Peyer's patch (tissue), 4 donors: ENCODE measurements at regions not wholly inside any gene's neighbourhood (a gene's known extent, or its start where the extent isn't known, plus 50 kb on each side); places are given as distances from the start of the nearest gene placed in this dataset.

ENCODE experiments used
- DNase-seq, 3 donors: peaks; one replicate each; pipeline ENCODE4 v3.0.0-alpha.2; 2017 to 2019
- H3K27ac ChIP-seq, 4 donors: fragments of 200-600 bp; sonication (generic); one replicate each; pipeline ENCODE4 v1.5.1; 2016 to 2019
- H3K27me3 ChIP-seq, 2 donors: fragments of 200-600 bp; sonication (generic); one replicate each; pipeline ENCODE4 v1.5.1; 2019
- H3K36me3 ChIP-seq, 3 donors: fragments of 200-600 bp; sonication (generic); one replicate each; pipeline ENCODE4 v1.5.1; 2016 to 2019
- H3K4me1 ChIP-seq, 4 donors: fragments of 200-600 bp; sonication (generic); one replicate each; pipeline ENCODE4 v1.5.1; 2016 to 2019
- H3K4me3 ChIP-seq, 4 donors: fragments of 200-600 bp; sonication (generic); 1 replicate in 3 of 4; 2 replicates in 1 of 4; pipeline ENCODE4 v1.5.1; 2016 to 2019; ENCODE audit warnings: mild to moderate bottlenecking in 1 of 4
- H3K9me3 ChIP-seq, 4 donors: fragments of 200-600 bp; sonication (generic); one replicate each; pipeline ENCODE4 v1.5.1; 2016 to 2019; ENCODE audit warnings: mild to moderate bottlenecking in 1 of 4
- POLR2A ChIP-seq, 2 donors: fragments of 450-650 bp; IDR thresholded peaks; one replicate each; pipeline ENCODE4 v1.5.1; 2017; ENCODE audit warnings: antibody characterized with exemption in 2 of 2, mild to moderate bottlenecking in 2 of 2, moderate library complexity in 2 of 2
- TF ChIP-seq, protein P1 (sequence below), 6 experiments: fragments of 450-650 bp in 4 of 6; fragments of 200-600 bp in 2 of 6; sonication (generic) in 1 of 6; IDR thresholded peaks; one replicate each; pipeline ENCODE4 v1.5.1; 2017 to 2019; ENCODE audit warnings: antibody characterized with exemption in 6 of 6, mild to moderate bottlenecking in 3 of 6, moderate library complexity in 1 of 6

DNA sequence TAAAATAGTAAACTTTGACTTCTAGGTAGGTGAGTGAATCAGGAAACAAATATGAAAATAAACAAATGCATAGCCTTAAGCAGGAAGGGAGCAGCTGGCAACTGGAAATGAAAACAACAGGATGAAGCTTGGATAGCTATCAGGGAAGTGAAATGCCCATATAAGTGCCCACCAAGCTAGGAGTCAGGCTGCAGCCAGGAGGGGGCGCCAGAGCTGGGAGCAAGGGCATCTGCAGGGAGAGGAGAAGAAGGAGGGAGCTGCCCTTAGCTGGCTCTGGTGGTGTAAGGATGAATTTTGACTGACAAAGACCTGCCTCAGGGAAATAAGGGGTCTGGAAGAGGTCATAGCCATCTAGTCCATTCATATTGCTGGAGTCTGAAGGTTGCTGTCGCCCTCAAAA is 298.3 kb downstream of the TDRD15 start:
- H3K9me3 ChIP-seq, result no peaks in the 10 kb centered on the region
- no peaks in the 10 kb centered on the region for H3K4me1 ChIP-seq
- no peak for TF ChIP-seq POLR2A (IDR thresholded peaks at IDR 0.05)
- TF ChIP-seq, protein P1, sequence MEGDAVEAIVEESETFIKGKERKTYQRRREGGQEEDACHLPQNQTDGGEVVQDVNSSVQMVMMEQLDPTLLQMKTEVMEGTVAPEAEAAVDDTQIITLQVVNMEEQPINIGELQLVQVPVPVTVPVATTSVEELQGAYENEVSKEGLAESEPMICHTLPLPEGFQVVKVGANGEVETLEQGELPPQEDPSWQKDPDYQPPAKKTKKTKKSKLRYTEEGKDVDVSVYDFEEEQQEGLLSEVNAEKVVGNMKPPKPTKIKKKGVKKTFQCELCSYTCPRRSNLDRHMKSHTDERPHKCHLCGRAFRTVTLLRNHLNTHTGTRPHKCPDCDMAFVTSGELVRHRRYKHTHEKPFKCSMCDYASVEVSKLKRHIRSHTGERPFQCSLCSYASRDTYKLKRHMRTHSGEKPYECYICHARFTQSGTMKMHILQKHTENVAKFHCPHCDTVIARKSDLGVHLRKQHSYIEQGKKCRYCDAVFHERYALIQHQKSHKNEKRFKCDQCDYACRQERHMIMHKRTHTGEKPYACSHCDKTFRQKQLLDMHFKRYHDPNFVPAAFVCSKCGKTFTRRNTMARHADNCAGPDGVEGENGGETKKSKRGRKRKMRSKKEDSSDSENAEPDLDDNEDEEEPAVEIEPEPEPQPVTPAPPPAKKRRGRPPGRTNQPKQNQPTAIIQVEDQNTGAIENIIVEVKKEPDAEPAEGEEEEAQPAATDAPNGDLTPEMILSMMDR (IDR thresholded peaks at IDR 0.05), result no peak
- H3K36me3 ChIP-seq, result no peaks in the 10 kb centered on the region
- no peaks in the 10 kb centered on the region for H3K27me3 ChIP-seq
- H3K27ac ChIP-seq, result no peak overlapping the region
- no peak overlapping the region for H3K4me3 ChIP-seq
- DNase-seq, result no peak

DNA sequence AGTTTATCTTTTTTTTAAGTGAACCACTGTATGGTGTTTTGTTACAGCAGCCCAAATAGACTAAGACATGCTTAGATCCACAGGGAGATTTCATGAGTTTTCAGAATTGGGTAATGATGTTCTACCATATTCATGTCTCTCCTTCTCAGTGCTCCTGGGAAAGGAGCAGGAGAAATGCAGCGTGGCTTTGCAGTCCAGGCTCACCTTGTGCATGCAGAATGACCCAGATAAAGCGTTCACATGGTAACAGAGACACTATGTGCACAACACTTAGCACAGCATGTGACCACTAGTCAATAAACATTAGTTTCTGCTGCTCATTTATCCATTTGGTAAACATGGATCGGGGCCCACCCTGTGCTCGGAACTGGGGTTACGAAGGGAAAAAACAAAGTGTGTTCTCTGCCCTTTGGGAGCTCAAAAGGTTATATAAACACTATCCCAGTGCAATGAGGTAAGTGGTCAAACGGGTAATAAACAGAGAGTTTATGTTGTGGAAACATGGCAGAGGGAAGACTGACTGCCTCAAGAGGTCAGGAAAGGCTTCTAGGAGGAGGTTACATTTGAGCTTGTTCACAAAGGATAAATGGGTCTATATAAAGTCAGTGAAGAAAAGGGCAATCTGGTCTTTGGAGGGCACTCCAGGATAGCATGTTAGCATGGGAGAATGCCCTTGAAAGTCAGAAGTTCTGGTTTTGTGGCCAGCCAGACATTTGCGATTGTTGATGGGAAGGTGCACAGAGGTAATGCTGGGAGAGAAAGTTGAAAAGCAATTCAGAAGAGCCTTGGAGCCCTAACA is 299.2 kb downstream of the TDRD15 start:
- Histone ChIP-seq H3K9me3 (no peaks in the 10 kb centered on the region), H3K36me3 (no peaks in the 10 kb centered on the region), H3K27ac (peak overlapping the region in 2 of 4 donors; percentile 16 to 22), H3K4me1 (no peaks in the 10 kb centered on the region), H3K27me3 (no peaks in the 10 kb centered on the region), H3K4me3 (no peak overlapping the region)
- no peak for TF ChIP-seq POLR2A (IDR thresholded peaks at IDR 0.05)
- TF ChIP-seq, protein P1 (IDR thresholded peaks at IDR 0.05), result no peak
- no peak for DNase-seq

DNA sequence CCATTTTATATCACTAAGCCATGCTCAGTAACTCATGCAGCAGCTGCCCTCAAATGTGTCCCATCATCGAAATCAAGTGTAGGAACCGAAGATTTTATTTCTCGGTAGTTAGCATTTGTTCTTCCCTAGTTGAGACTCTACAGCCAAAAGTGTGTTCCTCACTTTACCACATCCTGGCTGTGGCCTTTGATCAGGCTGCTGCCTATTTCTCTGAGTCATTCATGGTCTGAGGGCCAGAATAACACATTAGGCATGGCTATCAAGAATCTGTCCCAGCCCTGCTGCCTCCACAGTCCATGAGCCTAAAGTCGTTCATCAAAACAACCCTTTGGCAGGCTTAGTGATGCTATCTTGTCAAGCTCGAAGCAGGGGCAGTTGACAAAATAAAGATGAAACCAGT is 300.1 kb downstream of the TDRD15 start:
- Histone ChIP-seq H3K4me1 (no peaks in the 10 kb centered on the region), H3K27me3 (no peaks in the 10 kb centered on the region), H3K4me3 (no peak overlapping the region), H3K36me3 (no peaks in the 10 kb centered on the region), H3K9me3 (no peaks in the 10 kb centered on the region), H3K27ac (peak overlapping the region in 2 of 4 donors; percentile 16 to 22)
- TF ChIP-seq, protein P1 (IDR thresholded peaks at IDR 0.05), result no peak
- TF ChIP-seq POLR2A (IDR thresholded peaks at IDR 0.05), result no peak
- DNase-seq, result no peak

DNA sequence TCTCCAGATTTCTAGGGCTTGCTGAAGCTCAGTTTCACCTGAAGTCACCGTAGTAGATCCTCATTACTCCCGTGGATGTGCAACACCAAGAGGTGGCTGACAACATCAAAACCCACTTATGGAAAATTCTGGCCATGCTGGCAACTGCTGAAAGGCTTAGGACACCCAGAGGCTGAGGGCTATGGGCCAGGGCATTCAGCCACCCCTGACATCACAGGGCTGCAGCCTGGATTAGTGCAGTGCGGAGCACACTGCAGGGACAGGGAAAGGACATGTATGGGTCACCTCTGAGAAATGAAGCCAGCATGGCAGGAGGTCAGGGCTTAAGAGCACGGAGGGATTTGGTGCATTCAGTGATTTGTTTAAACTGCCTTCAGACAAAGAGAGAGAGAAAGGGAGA is 300.6 kb downstream of the TDRD15 start:
- TF ChIP-seq, protein P1 (IDR thresholded peaks at IDR 0.05), result no peak
- Histone ChIP-seq H3K27ac (peak overlapping the region in 2 of 4 donors; percentile 16 to 22), H3K36me3 (no peaks in the 10 kb centered on the region), H3K9me3 (no peaks in the 10 kb centered on the region), H3K27me3 (no peaks in the 10 kb centered on the region), H3K4me1 (no peaks in the 10 kb centered on the region), H3K4me3 (no peak overlapping the region)
- DNase-seq, result no peak

DNA sequence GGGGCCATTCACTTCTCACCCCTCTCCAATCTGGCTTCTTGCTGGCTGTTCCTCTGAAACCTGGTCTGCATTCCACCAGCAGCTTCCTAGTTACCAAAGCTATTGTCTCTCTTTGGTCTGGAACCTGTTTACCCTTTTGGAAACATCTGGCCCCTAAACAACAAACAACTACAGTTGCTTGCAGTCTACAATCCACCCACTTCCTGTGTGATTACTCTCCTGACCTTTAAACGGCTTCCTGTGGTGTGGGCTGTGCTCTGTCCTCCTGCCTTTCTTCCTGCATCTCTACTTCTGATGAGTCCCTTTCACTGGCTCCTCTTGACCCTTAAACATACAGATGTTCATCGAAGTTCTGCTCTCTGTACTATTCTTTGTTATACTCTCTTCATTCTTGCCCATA is 303.8 kb downstream of the TDRD15 start:
- no peak overlapping the region for H3K4me3 ChIP-seq
- no peaks in the 10 kb centered on the region for H3K9me3 ChIP-seq
- no peaks in the 10 kb centered on the region for H3K4me1 ChIP-seq
- no peaks in the 10 kb centered on the region for H3K27me3 ChIP-seq
- no peak for TF ChIP-seq POLR2A (IDR thresholded peaks at IDR 0.05)
- TF ChIP-seq, protein P1 (IDR thresholded peaks at IDR 0.05), result no peak
- H3K36me3 ChIP-seq, result no peaks in the 10 kb centered on the region
- H3K27ac ChIP-seq, result no peak overlapping the region
- DNase-seq, result no peak
